Activated CD4-positive, alpha-beta T cell treated with anti-CD3 and anti-CD28 coated beads for 36 hours (primary cell): ENCODE measurements at regions not wholly inside any gene's neighbourhood (a gene's known extent, or its start where the extent isn't known, plus 50 kb on each side); places are given as distances from the start of the nearest gene placed in this dataset.
"Not testable (repeated sequence)": the region's sequence is repeated elsewhere in the genome, so short reads cannot be mapped to it uniquely, and the experiment has no call there.

Experiments used
- ATAC-seq: fragments of 200-7000 bp; cut with Tn5 transposase; one replicate; pipeline ENCODE4 v1.10.0; 2021; ENCODE audit warnings: mild to moderate bottlenecking, moderate library complexity
- CTCF ChIA-PET: fragments of 350-600 bp; sonication (Branson Sonifier 250); formaldehyde crosslinking; loops from one replicate; lab custom pipeline; 2021; ENCODE audit warnings: antibody characterized with exemption; lab: Charles Lee
- POLR2A ChIA-PET: fragments of 350-600 bp; sonication (Branson Sonifier 250); formaldehyde crosslinking; loops from one replicate; lab custom pipeline; 2021; ENCODE audit warnings: antibody characterized with exemption, inconsistent platforms; lab: Charles Lee
- DNase-seq: peaks from one replicate; pipeline ENCODE4 v3.0.0-alpha.2; 2020
- H3K27ac Mint-ChIP-seq: one replicate; pipeline ENCODE4 v1.8.0; 2021; ENCODE audit warnings: mixed read lengths
- H3K27me3 Mint-ChIP-seq: one replicate; pipeline ENCODE4 v1.8.0; 2021; ENCODE audit warnings: mixed read lengths
- H3K36me3 Mint-ChIP-seq: one replicate; pipeline ENCODE4 v1.8.0; 2021; ENCODE audit warnings: low read depth, mixed read lengths
- H3K4me1 Mint-ChIP-seq: one replicate; pipeline ENCODE4 v1.8.0; 2021; ENCODE audit warnings: mixed read lengths
- H3K4me3 Mint-ChIP-seq: one replicate; pipeline ENCODE4 v1.8.0; 2021; ENCODE audit warnings: mild to moderate bottlenecking, moderate library complexity, mixed read lengths
- H3K9me3 Mint-ChIP-seq: one replicate; pipeline ENCODE4 v1.8.0; 2021; ENCODE audit warnings: low read depth, mixed read lengths
- intact Hi-C, 2 experiments: fragments of 100-400 bp; cut with DNase I in 1 of 2; cut with micrococcal nuclease in 1 of 2; formaldehyde crosslinking; loops; one replicate each; pipeline versions ENCODE4 v1.14.2 to v1.15.1; 2022 to 2024; cut with DNase I, micrococcal nuclease

GRCh38 chrX:99051639-99052038, 1358.4 kb downstream of the PCDH19 start:
- intact Hi-C loops: no loop called here
- Mint-ChIP-seq H3K27me3 (no peaks in the 10 kb centered on the region), H3K4me3 (no peak overlapping the region), H3K9me3 (no peaks in the 10 kb centered on the region), H3K4me1 (no peaks in the 10 kb centered on the region), H3K27ac (no peak overlapping the region), H3K36me3 (peaks cover 2% of the 10 kb centered on the region)
- CTCF ChIA-PET: no interaction called here
- ATAC-seq: no peak
- POLR2A ChIA-PET: no interaction called here
- no peak for DNase-seq

- intact Hi-C loops: no loop called here
- DNase-seq (no peak), ATAC-seq (no peak)
- Mint-ChIP-seq H3K4me3 (no peak overlapping the region), H3K4me1 (no peaks in the 10 kb centered on the region), H3K9me3 (no peaks in the 10 kb centered on the region), H3K27me3 (no peaks in the 10 kb centered on the region), H3K36me3 (no peaks in the 10 kb centered on the region), H3K27ac (no peak overlapping the region)
- POLR2A ChIA-PET: no interaction called here
- CTCF ChIA-PET: no interaction called here
These were observed 1376.7 kb downstream of the PCDH19 start for GRCh38 chrX:99033226-99033901.

GRCh38 chrX:99010957-99011356, 1399.1 kb downstream of the PCDH19 start:
- ChIA-PET CTCF (interaction anchor here (0.9 kb wide), 1 partner anchor 13 kb away, joined by 3 read pairs; no protein-coding TSS in a partner anchor), POLR2A (no interaction called here)
- no peak for DNase-seq
- Mint-ChIP-seq H3K4me1 (no peaks in the 10 kb centered on the region), H3K9me3 (no peaks in the 10 kb centered on the region), H3K27ac (no peak overlapping the region), H3K36me3 (no peaks in the 10 kb centered on the region), H3K27me3 (no peaks in the 10 kb centered on the region), H3K4me3 (no peak overlapping the region)
- ATAC-seq: no peak
- intact Hi-C loops: no loop called here

GRCh38 chrX:99001286-99001685, 1408.8 kb downstream of the PCDH19 start:
- Mint-ChIP-seq H3K9me3 (peaks cover 3% of the 10 kb centered on the region), H3K4me1 (no peaks in the 10 kb centered on the region), H3K36me3 (no peaks in the 10 kb centered on the region), H3K4me3 (no peak overlapping the region), H3K27ac (no peak overlapping the region), H3K27me3 (no peaks in the 10 kb centered on the region)
- intact Hi-C loops: no loop called here
- ChIA-PET POLR2A (no interaction called here), CTCF (no interaction called here)
- no peak for DNase-seq
- ATAC-seq: no peak

- H3K4me3 Mint-ChIP-seq: no peak overlapping the region
- no peaks in the 10 kb centered on the region for H3K27me3 Mint-ChIP-seq
- H3K27ac Mint-ChIP-seq: no peak overlapping the region
- no peaks in the 10 kb centered on the region for H3K36me3 Mint-ChIP-seq
- no peaks in the 10 kb centered on the region for H3K9me3 Mint-ChIP-seq
- ChIA-PET POLR2A (no interaction called here), CTCF (no interaction called here)
- ATAC-seq (no peak), DNase-seq (no peak)
- intact Hi-C loops: no loop called here
- no peaks in the 10 kb centered on the region for H3K4me1 Mint-ChIP-seq
These were observed 1447.1 kb downstream of the PCDH19 start for GRCh38 chrX:98962996-98963395.

DNA sequence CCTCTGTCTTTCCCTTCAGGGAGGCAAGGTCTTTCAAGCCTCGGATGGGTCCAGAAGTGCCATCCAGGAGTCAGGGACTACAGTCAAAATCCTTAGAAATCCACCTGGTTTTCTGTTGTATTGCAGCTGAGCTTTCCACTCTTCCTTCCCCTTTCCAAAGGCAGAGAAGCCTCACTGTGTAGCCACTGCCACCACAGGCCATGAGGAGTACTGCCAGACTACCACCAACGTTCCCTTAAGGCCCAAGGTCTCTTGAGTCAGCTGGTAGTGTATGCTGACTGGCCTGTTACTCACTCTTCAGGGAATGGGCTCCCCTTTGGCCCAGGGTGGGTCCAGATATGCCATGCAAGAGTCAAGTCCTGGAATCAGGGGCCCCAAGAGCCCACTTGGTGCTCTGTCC, 1454.1 kb downstream of the PCDH19 start:
- ATAC-seq: no peak
- no peak for DNase-seq
- POLR2A ChIA-PET: no interaction called here

GRCh38 chrX:98939456-98939855, 1470.6 kb downstream of the PCDH19 start:
- ChIA-PET CTCF (no interaction called here), POLR2A (no interaction called here)
- no peak overlapping the region for H3K4me3 Mint-ChIP-seq
- no peak for DNase-seq
- H3K36me3 Mint-ChIP-seq: no peaks in the 10 kb centered on the region
- H3K27me3 Mint-ChIP-seq: no peaks in the 10 kb centered on the region
- no peaks in the 10 kb centered on the region for H3K9me3 Mint-ChIP-seq
- no peaks in the 10 kb centered on the region for H3K4me1 Mint-ChIP-seq
- H3K27ac Mint-ChIP-seq: no peak overlapping the region
- ATAC-seq: no peak
- intact Hi-C loops: no loop called here

More for the DNA sequence above, 1454.1 kb downstream of the PCDH19 start:
- CTCF ChIA-PET: no interaction called here
- Mint-ChIP-seq H3K27me3 (no peaks in the 10 kb centered on the region), H3K4me3 (no peak overlapping the region), H3K4me1 (no peaks in the 10 kb centered on the region), H3K27ac (no peak overlapping the region), H3K36me3 (no peaks in the 10 kb centered on the region), H3K9me3 (no peaks in the 10 kb centered on the region)
- intact Hi-C loops: no loop called here

GRCh38 chrX:98931216-98931615, 1478.9 kb downstream of the PCDH19 start:
- POLR2A ChIA-PET: no interaction called here
- Mint-ChIP-seq H3K36me3 (no peaks in the 10 kb centered on the region), H3K4me3 (no peak overlapping the region), H3K4me1 (no peaks in the 10 kb centered on the region), H3K27ac (no peak overlapping the region), H3K9me3 (no peaks in the 10 kb centered on the region), H3K27me3 (no peaks in the 10 kb centered on the region)
- CTCF ChIA-PET: no interaction called here
- no peak for DNase-seq
- no peak for ATAC-seq
- intact Hi-C loops: no loop called here

DNA sequence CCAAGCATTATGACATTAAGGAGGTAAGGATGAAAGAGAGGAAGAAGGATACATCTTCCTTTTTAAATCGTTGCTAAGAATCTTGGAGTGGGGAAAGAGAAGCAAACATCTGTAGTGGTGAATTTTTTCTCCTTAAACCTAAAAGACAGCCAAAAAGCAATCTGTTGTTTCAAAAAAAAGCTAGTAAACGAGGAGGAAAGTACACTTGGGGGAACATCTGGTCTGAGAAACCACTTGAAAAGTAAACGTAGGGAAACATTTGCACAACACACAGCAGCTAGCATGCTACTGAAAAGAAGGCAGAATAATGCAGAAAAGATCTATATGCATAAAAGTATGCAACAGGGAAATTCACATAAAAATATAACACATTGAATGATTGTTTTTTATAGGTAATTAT, 1485.6 kb downstream of the PCDH19 start:
- POLR2A ChIA-PET: no interaction called here
- no peaks in the 10 kb centered on the region for H3K4me1 Mint-ChIP-seq
- CTCF ChIA-PET: no interaction called here

GRCh38 chrX:98897191-98897590, 1512.9 kb downstream of the PCDH19 start:
- no peak overlapping the region for H3K27ac Mint-ChIP-seq
- DNase-seq (no peak), ATAC-seq (no peak)
- no peak overlapping the region for H3K4me3 Mint-ChIP-seq
- POLR2A ChIA-PET: no interaction called here
- CTCF ChIA-PET: no interaction called here
- no peaks in the 10 kb centered on the region for H3K27me3 Mint-ChIP-seq
- intact Hi-C loops: no loop called here
- no peaks in the 10 kb centered on the region for H3K9me3 Mint-ChIP-seq
- no peaks in the 10 kb centered on the region for H3K36me3 Mint-ChIP-seq
- H3K4me1 Mint-ChIP-seq: no peaks in the 10 kb centered on the region

More for the DNA sequence above, 1485.6 kb downstream of the PCDH19 start:
- H3K27ac Mint-ChIP-seq: no peak overlapping the region
- intact Hi-C loops: no loop called here
- H3K9me3 Mint-ChIP-seq: peaks cover 1% of the 10 kb centered on the region
- no peak for DNase-seq
- H3K4me3 Mint-ChIP-seq: no peak overlapping the region
- H3K36me3 Mint-ChIP-seq: no peaks in the 10 kb centered on the region
- ATAC-seq: no peak
- no peaks in the 10 kb centered on the region for H3K27me3 Mint-ChIP-seq

- H3K27ac Mint-ChIP-seq, DNase-seq, H3K27me3 Mint-ChIP-seq, intact Hi-C loops, H3K36me3 Mint-ChIP-seq, H3K9me3 Mint-ChIP-seq, POLR2A ChIA-PET, H3K4me3 Mint-ChIP-seq, CTCF ChIA-PET, H3K4me1 Mint-ChIP-seq, ATAC-seq: not testable (repeated sequence)
These were observed 1559.4 kb downstream of the PCDH19 start for GRCh38 chrX:98850639-98851038.
